ENCODE measurements at regions not wholly inside any gene's neighbourhood (a gene's known extent, or its start where the extent isn't known, plus 50 kb on each side); places are given as distances from the start of the nearest gene placed in this dataset.
A peak's percentile ranks its signal among the peaks of the same experiment; 100 is the strongest.

DNA sequence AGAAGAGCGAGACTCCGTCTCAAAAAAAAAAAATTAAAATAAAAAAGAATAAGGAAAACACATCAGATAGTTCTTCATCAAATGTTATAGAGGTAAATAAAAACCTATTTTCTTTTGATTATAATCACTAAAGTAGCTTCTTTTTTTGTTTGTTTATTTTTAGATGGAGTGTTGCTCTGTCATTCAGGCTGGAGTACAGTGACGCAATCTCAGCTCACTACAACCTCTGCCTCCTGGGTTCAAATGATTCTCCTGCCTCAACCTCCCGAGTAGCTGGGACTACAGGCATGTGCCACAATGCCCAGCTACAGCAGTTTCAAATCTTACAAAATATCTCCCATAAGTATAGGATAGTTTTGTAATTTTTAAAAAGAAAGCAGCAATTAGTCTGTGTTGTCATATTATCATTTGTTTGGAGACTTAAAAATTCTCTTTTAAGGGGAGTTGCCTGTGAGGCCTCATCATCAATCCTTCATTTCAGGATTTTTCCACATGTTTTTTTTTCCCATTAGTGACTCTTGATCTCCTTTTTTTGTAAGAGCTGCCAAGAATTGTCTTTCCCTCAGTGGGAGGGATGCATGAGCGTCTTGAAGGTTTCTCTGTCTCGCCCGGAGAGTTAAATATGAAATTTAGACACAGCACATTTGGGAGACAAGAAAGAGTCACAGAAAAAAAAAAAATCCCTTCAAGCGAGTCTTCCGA lies 275.9 kb downstream of the CDCA7 start:
- Histone ChIP-seq H3K4me3 (no peak overlapping the region), H3K36me3 (no peaks in the 10 kb centered on the region), H3K9me3 (no peaks in the 10 kb centered on the region), H3K4me1 (no peaks in the 10 kb centered on the region), H3K27me3 (no peaks in the 10 kb centered on the region), H3K27ac (peak overlapping the region in 1 of 2 donors; percentile 9)
- TF ChIP-seq, protein P1, sequence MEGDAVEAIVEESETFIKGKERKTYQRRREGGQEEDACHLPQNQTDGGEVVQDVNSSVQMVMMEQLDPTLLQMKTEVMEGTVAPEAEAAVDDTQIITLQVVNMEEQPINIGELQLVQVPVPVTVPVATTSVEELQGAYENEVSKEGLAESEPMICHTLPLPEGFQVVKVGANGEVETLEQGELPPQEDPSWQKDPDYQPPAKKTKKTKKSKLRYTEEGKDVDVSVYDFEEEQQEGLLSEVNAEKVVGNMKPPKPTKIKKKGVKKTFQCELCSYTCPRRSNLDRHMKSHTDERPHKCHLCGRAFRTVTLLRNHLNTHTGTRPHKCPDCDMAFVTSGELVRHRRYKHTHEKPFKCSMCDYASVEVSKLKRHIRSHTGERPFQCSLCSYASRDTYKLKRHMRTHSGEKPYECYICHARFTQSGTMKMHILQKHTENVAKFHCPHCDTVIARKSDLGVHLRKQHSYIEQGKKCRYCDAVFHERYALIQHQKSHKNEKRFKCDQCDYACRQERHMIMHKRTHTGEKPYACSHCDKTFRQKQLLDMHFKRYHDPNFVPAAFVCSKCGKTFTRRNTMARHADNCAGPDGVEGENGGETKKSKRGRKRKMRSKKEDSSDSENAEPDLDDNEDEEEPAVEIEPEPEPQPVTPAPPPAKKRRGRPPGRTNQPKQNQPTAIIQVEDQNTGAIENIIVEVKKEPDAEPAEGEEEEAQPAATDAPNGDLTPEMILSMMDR (IDR thresholded peaks at IDR 0.05), result no peak
- TF ChIP-seq POLR2AphosphoS5 (IDR thresholded peaks at IDR 0.05) (no peak), POLR2A (IDR thresholded peaks at IDR 0.05) (no peak)
- intact Hi-C loops (cut with DNase I; ENCODE audit: low total_unique reads), result loop anchor here (5.0 kb wide), 1 partner anchor 122 kb away; no protein-coding TSS in a partner anchor
- no peak for DNase-seq (ENCODE audit: low spot score in 2 of 2)

DNA sequence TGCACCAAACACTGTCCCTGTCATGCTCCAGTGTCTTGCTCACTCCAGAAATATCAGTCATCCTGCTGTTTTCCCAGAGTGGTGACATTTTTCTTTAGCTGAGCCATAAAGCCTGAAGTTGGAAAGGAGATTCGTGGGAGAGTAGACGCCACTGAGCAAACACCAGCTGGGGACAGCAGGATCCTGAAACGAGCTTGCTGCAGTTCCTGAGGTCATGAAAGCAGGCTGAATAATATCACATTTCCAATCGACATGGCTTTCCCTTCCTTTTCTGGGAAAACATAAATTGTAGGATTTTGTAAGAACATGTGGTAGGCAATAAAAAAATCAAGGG lies 276.4 kb downstream of the CDCA7 start:
- no peaks in the 10 kb centered on the region for H3K27me3 ChIP-seq
- H3K9me3 ChIP-seq, result no peaks in the 10 kb centered on the region
- H3K4me3 ChIP-seq, result no peak overlapping the region
- no peaks in the 10 kb centered on the region for H3K36me3 ChIP-seq
- intact Hi-C loops (cut with DNase I; ENCODE audit: low total_unique reads), result loop anchor here (5.0 kb wide), 1 partner anchor 121 kb away; no protein-coding TSS in a partner anchor
- no peak for DNase-seq (ENCODE audit: low spot score in 2 of 2)
- TF ChIP-seq, protein P1 (IDR thresholded peaks at IDR 0.05), result no peak
- TF ChIP-seq POLR2AphosphoS5 (IDR thresholded peaks at IDR 0.05) (no peak), POLR2A (IDR thresholded peaks at IDR 0.05) (no peak)
- H3K4me1 ChIP-seq, result no peaks in the 10 kb centered on the region
- no peak overlapping the region for H3K27ac ChIP-seq

DNA sequence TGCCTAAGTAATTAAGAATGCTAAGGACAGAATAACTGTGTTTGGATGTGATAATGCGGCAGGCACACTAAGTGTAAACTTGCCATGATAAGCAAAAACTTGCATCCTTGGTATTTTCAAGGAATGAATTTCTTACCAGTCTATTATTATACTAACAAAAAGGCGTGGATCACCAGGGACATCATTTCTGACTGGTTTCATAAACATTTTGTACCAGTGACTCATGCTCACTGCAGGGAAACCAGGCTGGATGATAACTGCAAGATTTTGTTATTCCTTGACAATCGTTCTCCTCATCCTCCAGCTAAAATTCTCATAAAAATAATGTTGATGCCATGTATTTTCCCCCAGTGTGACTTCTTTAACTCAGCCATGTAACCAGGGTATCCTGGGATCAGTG lies 289.5 kb downstream of the CDCA7 start:
- no peak for DNase-seq (ENCODE audit: low spot score in 2 of 2)
- Histone ChIP-seq H3K27me3 (no peaks in the 10 kb centered on the region), H3K27ac (no peak overlapping the region)

DNA sequence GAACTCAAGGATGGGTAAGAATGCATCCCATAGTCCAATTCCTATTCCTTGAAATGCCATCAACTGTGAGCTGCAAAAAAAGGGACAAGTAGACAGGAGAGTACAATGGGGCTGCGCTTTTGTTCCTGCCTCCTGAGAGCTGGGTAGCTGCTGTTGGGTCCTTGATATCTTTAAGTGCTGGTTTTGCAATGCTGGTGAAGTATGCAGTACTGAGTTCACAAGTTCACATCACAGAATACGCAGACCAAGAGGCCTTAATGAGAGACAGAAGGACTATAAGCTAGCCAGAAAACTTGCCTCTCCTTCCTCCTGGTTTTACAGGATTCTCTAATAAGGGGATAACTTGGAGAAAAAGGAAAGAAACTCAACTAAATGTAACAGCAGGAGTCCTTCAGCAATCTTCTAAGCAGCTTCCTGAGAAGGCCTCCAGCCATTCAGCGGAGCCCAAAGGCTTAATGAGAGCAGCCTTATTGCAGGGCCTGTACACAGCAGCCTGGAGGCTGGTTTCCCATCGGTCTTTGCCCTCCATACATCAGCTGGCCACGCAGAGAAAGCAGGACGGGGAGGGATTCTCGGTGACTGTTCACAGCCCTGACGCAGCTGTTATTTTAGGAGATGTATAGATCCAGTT lies 293.1 kb downstream of the CDCA7 start:
- Histone ChIP-seq H3K27ac (peak overlapping the region in 1 of 2 donors; percentile 28), H3K4me1 (no peaks in the 10 kb centered on the region), H3K9me3 (no peaks in the 10 kb centered on the region), H3K27me3 (no peaks in the 10 kb centered on the region), H3K36me3 (no peaks in the 10 kb centered on the region), H3K4me3 (no peak overlapping the region)
- intact Hi-C loops (cut with DNase I; ENCODE audit: low total_unique reads), result no loop called here
- no peak for TF ChIP-seq POLR2A (IDR thresholded peaks at IDR 0.05)
- DNase-seq (ENCODE audit: low spot score in 2 of 2), result no peak

More for the DNA sequence above, 289.5 kb downstream of the CDCA7 start:
- TF ChIP-seq, protein P1 (IDR thresholded peaks at IDR 0.05), result no peak
- TF ChIP-seq POLR2A (IDR thresholded peaks at IDR 0.05) (no peak), POLR2AphosphoS5 (IDR thresholded peaks at IDR 0.05) (no peak)
- Histone ChIP-seq H3K4me1 (no peaks in the 10 kb centered on the region), H3K9me3 (no peaks in the 10 kb centered on the region), H3K36me3 (no peaks in the 10 kb centered on the region), H3K4me3 (no peak overlapping the region)
- intact Hi-C loops (cut with DNase I; ENCODE audit: low total_unique reads), result no loop called here

DNA sequence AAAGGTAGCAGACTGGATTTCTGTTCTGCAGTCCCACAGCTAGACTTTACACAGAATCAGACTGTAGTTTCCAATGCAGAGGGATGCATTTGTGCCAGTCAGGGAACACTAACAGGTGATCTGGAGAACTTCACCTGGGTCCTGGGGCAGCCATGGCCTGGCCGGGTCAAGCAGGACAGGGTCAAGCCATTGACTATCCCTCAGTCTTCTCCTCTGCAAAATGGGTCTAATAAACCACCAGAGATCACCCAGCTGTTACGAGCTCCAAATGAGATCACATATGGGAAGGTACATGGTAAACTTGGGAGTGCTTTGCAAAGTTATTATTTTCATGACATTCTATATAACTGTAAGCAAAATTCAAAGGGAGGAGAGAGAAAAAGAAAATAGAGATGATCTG lies 294.1 kb downstream of the CDCA7 start:
- intact Hi-C loops (cut with DNase I; ENCODE audit: low total_unique reads), result no loop called here
- Histone ChIP-seq H3K27me3 (no peaks in the 10 kb centered on the region), H3K36me3 (no peaks in the 10 kb centered on the region), H3K4me3 (no peak overlapping the region), H3K27ac (peak overlapping the region in 1 of 2 donors; percentile 28), H3K4me1 (no peaks in the 10 kb centered on the region), H3K9me3 (no peaks in the 10 kb centered on the region)
- no peak for DNase-seq (ENCODE audit: low spot score in 2 of 2)
- no peak for TF ChIP-seq POLR2AphosphoS5 (IDR thresholded peaks at IDR 0.05)
- TF ChIP-seq, protein P1 (IDR thresholded peaks at IDR 0.05), result no peak
- TF ChIP-seq POLR2A (IDR thresholded peaks at IDR 0.05), result no peak
